ENCODE measurements at regions not wholly inside any gene's neighbourhood (a gene's known extent, or its start where the extent isn't known, plus 50 kb on each side); places are given as distances from the start of the nearest gene placed in this dataset.

- peak; percentile 59 to 68 for DNase-seq (ENCODE audit: low read depth in 2 of 2)
Observed at GRCh38 chr10:3239066-3239919, 66.7 kb upstream of the PITRM1 start.

- DNase-seq (ENCODE audit: low read depth in 2 of 2) = no peak
Observed at GRCh38 chr10:3238115-3238871, 65.7 kb upstream of the PITRM1 start.

- DNase-seq (ENCODE audit: low read depth in 2 of 2) = no peak
Observed at GRCh38 chr10:3237530-3237929, 64.9 kb upstream of the PITRM1 start.

- DNase-seq (ENCODE audit: low read depth in 2 of 2) = no peak
Observed at GRCh38 chr10:3236644-3237404, 64.2 kb upstream of the PITRM1 start.

GRCh38 chr10:3235996-3236510, 63.5 kb upstream of the PITRM1 start:
- no peak for DNase-seq (ENCODE audit: low read depth in 2 of 2)

- no peak for DNase-seq (ENCODE audit: low read depth in 2 of 2)
Observed at GRCh38 chr10:3235395-3235794, 62.8 kb upstream of the PITRM1 start.

- DNase-seq (ENCODE audit: low read depth in 2 of 2) = no peak
Observed at GRCh38 chr10:3233486-3233990, 61.0 kb upstream of the PITRM1 start.

GRCh38 chr10:3231951-3232730, 59.6 kb upstream of the PITRM1 start:
- no peak for DNase-seq (ENCODE audit: low read depth in 2 of 2)

GRCh38 chr10:3229815-3230214, 57.2 kb upstream of the PITRM1 start:
- DNase-seq (ENCODE audit: low read depth in 2 of 2) = no peak

- DNase-seq (ENCODE audit: low read depth in 2 of 2) = no peak
Observed at GRCh38 chr10:3228629-3228945, 56.0 kb upstream of the PITRM1 start.

- no peak for DNase-seq (ENCODE audit: low read depth in 2 of 2)
Observed at GRCh38 chr10:3226960-3227744, 54.6 kb upstream of the PITRM1 start.

- no peak for DNase-seq (ENCODE audit: low read depth in 2 of 2)
Observed at GRCh38 chr10:3225561-3225960, 53.0 kb upstream of the PITRM1 start.

- DNase-seq (ENCODE audit: low read depth in 2 of 2) = no peak
Observed at GRCh38 chr10:3224241-3224640, 51.7 kb upstream of the PITRM1 start.

- DNase-seq (ENCODE audit: low read depth in 2 of 2) = no peak
Observed at GRCh38 chr10:3222626-3223025, 50.0 kb upstream of the PITRM1 start.

All from stimulated activated CD4-positive, alpha-beta T cell treated with anti-CD3 and anti-CD28 coated beads, Interleukin-4, amount 100 ng/mL, for 48 hours (primary cell).